Gastroesophageal sphincter (tissue), 4 donors: ENCODE measurements at regions not wholly inside any gene's neighbourhood (a gene's known extent, or its start where the extent isn't known, plus 50 kb on each side); places are given as distances from the start of the nearest gene placed in this dataset.

Experiments used
- ATAC-seq: fragments of 150-250 bp; one replicate; pipeline ENCODE4 v1.9.1; 2016; ENCODE audit warnings: mild to moderate bottlenecking, moderate library complexity
- H3K27ac ChIP-seq, 4 donors: fragments of 200-600 bp; sonication (generic) in 3 of 4; 1 replicate in 3 of 4; 2 replicates in 1 of 4; pipeline ENCODE4 v1.5.1; 2016 to 2019
- H3K27me3 ChIP-seq: fragments of 200-600 bp; sonication (generic); one replicate; pipeline ENCODE4 v1.5.1; 2019
- H3K36me3 ChIP-seq, 2 donors: fragments of 200-600 bp; sonication (generic); one replicate each; pipeline ENCODE4 v1.5.1; 2019; ENCODE audit warnings: control low read depth in 1 of 2
- H3K4me1 ChIP-seq, 3 donors: fragments of 200-600 bp; sonication (generic); 1 replicate in 2 of 3; 2 replicates in 1 of 3; pipeline ENCODE4 v1.5.1; 2016 to 2019; ENCODE audit warnings: control low read depth in 2 of 3
- H3K4me3 ChIP-seq, 2 donors: fragments of 200-600 bp; sonication (generic); one replicate each; pipeline ENCODE4 v1.5.1; 2019; ENCODE audit warnings: mild to moderate bottlenecking in 1 of 2, moderate library complexity in 1 of 2
- H3K9me3 ChIP-seq, 3 donors: fragments of 200-600 bp; sonication (generic); one replicate each; pipeline ENCODE4 v1.5.1; 2017 to 2019; ENCODE audit warnings: control low read depth in 2 of 3
- CTCF ChIP-seq, 4 experiments: fragments of 200-600 bp in 2 of 4; fragments of 450-650 bp in 2 of 4; sonication (generic) in 1 of 4; IDR thresholded peaks; one replicate each; pipeline ENCODE4 v1.5.1; 2017 to 2019; ENCODE audit warnings: antibody characterized with exemption in 4 of 4, mild to moderate bottlenecking in 2 of 4, moderate library complexity in 2 of 4
- EP300 ChIP-seq: sonication (generic); formaldehyde crosslinking; IDR thresholded peaks from one replicate; pipeline ENCODE4 v1.6.1; 2017; ENCODE audit warnings: antibody characterized with exemption, mild to moderate bottlenecking
- POLR2A ChIP-seq, 2 donors: fragments of 450-650 bp; IDR thresholded peaks; one replicate each; pipeline ENCODE4 v1.6.1; 2017; ENCODE audit warnings: antibody characterized with exemption in 2 of 2, mild to moderate bottlenecking in 2 of 2, moderate library complexity in 1 of 2
- POLR2AphosphoS5 ChIP-seq: sonication (generic); formaldehyde crosslinking; IDR thresholded peaks from one replicate; pipeline ENCODE4 v1.6.1; 2017; ENCODE audit warnings: antibody characterized with exemption
- WGBS, 2 donors: methylation state at CpG; one replicate each; pipeline ENCODE4 v1.1.5; 2018; ENCODE audit warnings: low coverage in 1 of 2; 5-methylcytosine and 5-hydroxymethylcytosine counted together

DNA sequence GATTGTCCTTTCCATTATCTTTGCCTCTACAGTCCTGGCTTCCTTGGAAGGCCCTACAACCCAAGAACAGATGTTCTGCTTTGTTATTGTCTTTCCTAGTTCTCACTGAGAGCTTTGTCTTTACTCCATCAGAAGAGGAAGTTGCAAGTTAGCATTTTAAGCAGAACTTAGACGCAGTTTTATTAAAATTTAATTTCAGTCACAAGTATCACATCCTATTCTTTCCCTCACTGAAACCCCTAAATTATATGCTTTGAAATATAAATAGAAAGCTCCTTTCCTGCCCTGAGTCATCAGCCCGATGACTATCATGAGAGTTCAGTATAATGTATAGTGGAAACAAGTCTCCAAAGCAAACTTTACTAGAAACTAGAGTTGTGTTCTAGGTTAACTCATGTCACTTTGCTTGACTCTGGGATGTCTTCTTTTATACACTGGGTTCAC lies 291.2 kb upstream of the RBMS3 start:
- H3K9me3 ChIP-seq = peaks cover 0 to 6% (median 0%) of the 10 kb centered on the region in 3 donors
- no peak overlapping the region for H3K27ac ChIP-seq
- 40 to 43% methylated on average over 1 to 2 of the region's 2 CpGs for WGBS, 2 donors
- H3K27me3 ChIP-seq = no peaks in the 10 kb centered on the region
- no peak overlapping the region for H3K4me3 ChIP-seq
- no peak for ATAC-seq
- TF ChIP-seq POLR2AphosphoS5 = no peak
- no peak for TF ChIP-seq POLR2A (IDR thresholded peaks at IDR 0.05)
- TF ChIP-seq CTCF (IDR thresholded peaks at IDR 0.05) = no peak
- TF ChIP-seq EP300 = no peak
- H3K4me1 ChIP-seq = no peaks in the 10 kb centered on the region
- H3K36me3 ChIP-seq = no peaks in the 10 kb centered on the region

DNA sequence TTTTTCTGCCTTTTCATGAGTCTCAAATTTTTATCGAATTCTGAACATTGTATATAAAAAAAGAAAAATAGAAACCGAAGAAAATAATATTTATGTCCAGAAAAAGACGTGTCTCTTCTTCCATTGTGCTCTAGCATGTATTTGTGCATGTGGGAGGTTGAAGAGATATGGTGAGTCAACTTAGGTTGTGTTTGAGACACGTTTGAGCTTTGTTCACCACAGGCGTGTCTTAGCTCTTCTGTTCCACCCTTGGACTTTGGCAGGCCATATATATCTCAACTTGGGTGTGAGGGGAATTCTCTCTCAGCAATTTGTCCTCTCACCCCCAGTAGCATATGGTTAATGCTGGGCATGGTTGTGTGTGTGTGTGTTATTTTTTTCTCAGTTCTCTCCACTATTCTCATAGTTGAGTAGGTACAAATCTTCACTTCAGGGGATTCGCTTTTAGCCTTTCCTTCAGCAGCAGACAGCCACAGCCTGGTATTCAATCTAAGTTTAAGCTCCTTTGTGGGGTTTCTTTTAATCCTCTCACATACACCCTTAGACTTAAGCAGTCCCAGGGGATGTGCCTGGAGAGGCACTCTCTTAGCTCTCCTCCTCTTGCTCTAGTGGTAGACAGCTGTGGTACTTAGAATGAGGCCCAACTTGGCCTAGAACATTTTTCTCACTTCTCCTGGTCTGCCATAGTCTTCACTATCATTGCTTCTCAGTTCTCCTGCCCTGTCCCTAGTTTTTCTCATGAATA lies 286.5 kb upstream of the RBMS3 start:
- no peak overlapping the region for H3K4me3 ChIP-seq
- no peaks in the 10 kb centered on the region for H3K9me3 ChIP-seq
- H3K36me3 ChIP-seq = no peaks in the 10 kb centered on the region
- no peak overlapping the region for H3K27ac ChIP-seq
- no peak for ATAC-seq
- no peaks in the 10 kb centered on the region for H3K4me1 ChIP-seq
- TF ChIP-seq EP300 (no peak), POLR2AphosphoS5 (no peak), CTCF (IDR thresholded peaks at IDR 0.05) (no peak), POLR2A (IDR thresholded peaks at IDR 0.05) (no peak)
- WGBS, 2 donors = 89 to 94% methylated on average over 4 to 6 of the region's 6 CpGs
- H3K27me3 ChIP-seq = no peaks in the 10 kb centered on the region

DNA sequence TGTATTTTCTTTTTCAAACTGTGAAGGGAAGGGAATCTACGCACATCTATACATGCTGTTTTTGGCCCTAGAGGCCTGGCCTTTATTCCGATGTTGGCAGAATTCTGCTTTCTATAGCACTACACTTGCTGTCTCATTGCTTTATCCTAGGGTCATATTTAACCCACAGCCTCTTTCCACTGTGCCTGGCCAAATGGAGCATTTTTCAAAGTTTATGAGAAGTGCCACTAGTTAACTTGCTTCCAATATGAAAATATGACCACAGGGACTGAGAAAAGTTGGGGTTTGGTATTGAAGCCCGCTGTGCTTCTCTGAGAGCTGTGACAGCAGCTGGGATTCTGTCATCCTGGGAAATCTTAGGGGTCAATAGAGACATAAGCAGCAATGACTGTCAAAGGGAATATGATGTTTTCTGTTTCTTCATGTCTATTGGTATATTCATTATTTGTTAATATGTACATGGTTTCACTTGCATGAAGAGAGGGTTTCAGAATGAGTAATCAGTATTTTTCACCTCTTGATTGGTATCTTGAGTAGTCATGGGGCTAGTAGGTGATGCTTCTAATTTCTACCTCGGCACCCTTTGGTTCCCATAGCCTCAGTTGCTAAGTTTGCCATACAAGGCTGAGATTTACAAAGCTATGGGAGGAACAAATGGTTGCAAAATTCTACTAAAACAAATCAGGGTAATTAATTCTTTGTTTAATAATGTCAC lies 275.8 kb upstream of the RBMS3 start:
- WGBS, 2 donors = 87 to 91% methylated on average over 4 of the region's 4 CpGs
- H3K4me1 ChIP-seq = no peaks in the 10 kb centered on the region
- no peak overlapping the region for H3K4me3 ChIP-seq
- no peaks in the 10 kb centered on the region for H3K9me3 ChIP-seq
- H3K36me3 ChIP-seq = no peaks in the 10 kb centered on the region
- H3K27ac ChIP-seq = no peak overlapping the region
- TF ChIP-seq POLR2A (IDR thresholded peaks at IDR 0.05) (no peak), EP300 (no peak), POLR2AphosphoS5 (no peak), CTCF (IDR thresholded peaks at IDR 0.05) (no peak)
- H3K27me3 ChIP-seq = no peaks in the 10 kb centered on the region
- ATAC-seq = no peak

GRCh38 chr3:29005862-29006261 lies 275.0 kb upstream of the RBMS3 start:
- no peak for TF ChIP-seq EP300
- no peak for TF ChIP-seq CTCF (IDR thresholded peaks at IDR 0.05)
- TF ChIP-seq POLR2A (IDR thresholded peaks at IDR 0.05) = no peak
- no peak for TF ChIP-seq POLR2AphosphoS5
- no peaks in the 10 kb centered on the region for H3K9me3 ChIP-seq
- H3K27me3 ChIP-seq = no peaks in the 10 kb centered on the region
- no peak overlapping the region for H3K4me3 ChIP-seq
- H3K27ac ChIP-seq = no peak overlapping the region
- ATAC-seq = no peak
- H3K36me3 ChIP-seq = no peaks in the 10 kb centered on the region
- no peaks in the 10 kb centered on the region for H3K4me1 ChIP-seq

DNA sequence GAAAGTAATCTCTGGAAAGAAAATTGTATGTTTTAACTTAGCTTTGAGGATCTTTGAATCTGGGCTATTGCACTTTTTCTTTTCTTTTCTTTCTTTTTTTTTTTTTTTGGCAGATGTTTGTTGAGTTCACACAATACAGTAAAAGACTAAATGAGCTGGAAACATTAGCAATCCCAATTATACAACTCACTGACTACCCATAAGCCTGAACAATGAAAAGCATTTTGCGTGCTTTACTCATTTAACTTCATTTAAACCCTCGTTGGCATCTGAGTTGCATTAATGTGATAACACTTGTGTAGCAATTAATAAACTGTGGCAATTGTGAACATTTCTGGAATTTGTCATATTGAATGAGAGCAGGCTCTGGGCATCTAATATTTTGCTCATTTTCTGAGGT lies 269.4 kb upstream of the RBMS3 start:
- H3K27me3 ChIP-seq = no peaks in the 10 kb centered on the region
- no peak for ATAC-seq
- no peak overlapping the region for H3K27ac ChIP-seq
- TF ChIP-seq POLR2AphosphoS5 = no peak
- TF ChIP-seq EP300 = no peak
- TF ChIP-seq POLR2A (IDR thresholded peaks at IDR 0.05) = no peak
- no peak for TF ChIP-seq CTCF (IDR thresholded peaks at IDR 0.05)
- no peak overlapping the region for H3K4me3 ChIP-seq
- no peaks in the 10 kb centered on the region for H3K9me3 ChIP-seq
- H3K4me1 ChIP-seq = no peaks in the 10 kb centered on the region
- no peaks in the 10 kb centered on the region for H3K36me3 ChIP-seq
- 86 to 90% methylated on average over 2 of the region's 2 CpGs for WGBS, 2 donors
